Heart left ventricle (tissue), 16 donors: ENCODE measurements at regions not wholly inside any gene's neighbourhood (a gene's known extent, or its start where the extent isn't known, plus 50 kb on each side); places are given as distances from the start of the nearest gene placed in this dataset.

Source experiments
- ATAC-seq, 4 donors: fragments of 200-7000 bp; cut with Tn5 transposase; one replicate each; pipeline ENCODE4 v1.9.1; 2020 to 2022; ENCODE audit warnings: moderate library complexity in 4 of 4, mild to moderate bottlenecking in 3 of 4, moderate number of reproducible peaks in 1 of 4
- DNase-seq, 5 donors: peaks; one replicate each; pipeline ENCODE4 v3.0.0-alpha.2; 2020
- H3K27ac ChIP-seq, 12 donors: fragments of 200-600 bp; sonication (generic) in 4 of 12; one replicate each; pipeline versions ENCODE4 v1.5.0 to v1.8.0; 2016 to 2022; ENCODE audit warnings: mild to moderate bottlenecking in 2 of 12
- H3K27me3 ChIP-seq, 9 donors: fragments of 200-600 bp; sonication (generic) in 2 of 9; one replicate each; pipeline versions ENCODE4 v1.5.1 to v1.8.0; 2016 to 2022; ENCODE audit warnings: mild to moderate bottlenecking in 3 of 9
- H3K36me3 ChIP-seq, 9 donors: fragments of 200-600 bp; sonication (generic) in 2 of 9; one replicate each; pipeline versions ENCODE4 v1.5.0 to v1.8.0; 2018 to 2022; ENCODE audit warnings: mild to moderate bottlenecking in 2 of 9
- H3K4me1 ChIP-seq, 12 donors: fragments of 200-600 bp; sonication (generic) in 4 of 12; one replicate each; pipeline versions ENCODE4 v1.5.0 to v1.8.0; 2016 to 2022; ENCODE audit warnings: mild to moderate bottlenecking in 3 of 12
- H3K4me3 ChIP-seq, 12 donors: fragments of 200-600 bp; sonication (generic) in 4 of 12; one replicate each; pipeline versions ENCODE4 v1.5.0 to v1.8.0; 2017 to 2022; ENCODE audit warnings: mild to moderate bottlenecking in 9 of 12, moderate library complexity in 4 of 12
- H3K9me3 ChIP-seq, 12 donors: fragments of 200-600 bp; sonication (generic) in 4 of 12; one replicate each; pipeline versions ENCODE4 v1.5.0 to v1.8.0; 2016 to 2022; ENCODE audit warnings: mild to moderate bottlenecking in 1 of 12
- POLR2A ChIP-seq, 2 donors: fragments of 450-650 bp; IDR thresholded peaks; one replicate each; pipeline ENCODE4 v1.6.1; 2017; ENCODE audit warnings: antibody characterized with exemption in 2 of 2, mild to moderate bottlenecking in 2 of 2, moderate library complexity in 2 of 2
- WGBS, 4 donors: extraction: QIAGEN DNeasy Blood & Tissue Kit in 2 of 4; methylation state at CpG; one replicate each; pipeline versions ENCODE4 v1.1.5 to v1.1.7; 2013 to 2018; 5-methylcytosine and 5-hydroxymethylcytosine counted together
- intact Hi-C, 10 donors: fragments of 100-400 bp; cut with DNase I; formaldehyde crosslinking; loops; one replicate each; pipeline versions ENCODE4 v1.11.1 to v1.14.2; 2022
- TF ChIP-seq, protein P1 (sequence below), 12 donors: fragments of 200-600 bp; sonication (generic) in 4 of 12; IDR thresholded peaks; one replicate each; pipeline versions ENCODE4 v1.5.0 to v1.8.0; 2018 to 2022; ENCODE audit warnings: antibody characterized with exemption in 12 of 12, mild to moderate bottlenecking in 5 of 12
- donor health status: ischemic (EF 13 %, LVEDD 7.1; RV severe dilation, severe dysfunction).
- donor health status: healthy with polysubstance abuse.
- donor health status: DM: no; HTN: yes; CAD: no.
- donor health status: DM: no; HTN: no; CAD: no.
- donor health status: ischemic (EF 25% LVEDD 6.9; RV normal size, moderate dysfunction).
- donor health status: ischemic (EF 25% LVEDD 5.7; RV mildly dilated, moderate dysfunction).
- donor health status: healthy.
- donor health status: DM: yes; HTN: yes; CAD: no.
- donor health status: ischemic (EF 35%, LVEDD 5.7; RV mildly dilated, moderate dysfunction).
- donor health status: nonischemic (EF 11% LVEDD 7.7; RV severe dilation, severe dysfunction).
- donor health status: DM: yes; HTN: yes; CAD: no.
- donor health status: PGD.
- donor health status: ischemic (EF 29% LVEDD 5.4; RV normal size, mild dysfunction).
- donor health status: nonischemic (EF 23%, LVEDD 6.1; RV moderate dilation, normal function).

DNA sequence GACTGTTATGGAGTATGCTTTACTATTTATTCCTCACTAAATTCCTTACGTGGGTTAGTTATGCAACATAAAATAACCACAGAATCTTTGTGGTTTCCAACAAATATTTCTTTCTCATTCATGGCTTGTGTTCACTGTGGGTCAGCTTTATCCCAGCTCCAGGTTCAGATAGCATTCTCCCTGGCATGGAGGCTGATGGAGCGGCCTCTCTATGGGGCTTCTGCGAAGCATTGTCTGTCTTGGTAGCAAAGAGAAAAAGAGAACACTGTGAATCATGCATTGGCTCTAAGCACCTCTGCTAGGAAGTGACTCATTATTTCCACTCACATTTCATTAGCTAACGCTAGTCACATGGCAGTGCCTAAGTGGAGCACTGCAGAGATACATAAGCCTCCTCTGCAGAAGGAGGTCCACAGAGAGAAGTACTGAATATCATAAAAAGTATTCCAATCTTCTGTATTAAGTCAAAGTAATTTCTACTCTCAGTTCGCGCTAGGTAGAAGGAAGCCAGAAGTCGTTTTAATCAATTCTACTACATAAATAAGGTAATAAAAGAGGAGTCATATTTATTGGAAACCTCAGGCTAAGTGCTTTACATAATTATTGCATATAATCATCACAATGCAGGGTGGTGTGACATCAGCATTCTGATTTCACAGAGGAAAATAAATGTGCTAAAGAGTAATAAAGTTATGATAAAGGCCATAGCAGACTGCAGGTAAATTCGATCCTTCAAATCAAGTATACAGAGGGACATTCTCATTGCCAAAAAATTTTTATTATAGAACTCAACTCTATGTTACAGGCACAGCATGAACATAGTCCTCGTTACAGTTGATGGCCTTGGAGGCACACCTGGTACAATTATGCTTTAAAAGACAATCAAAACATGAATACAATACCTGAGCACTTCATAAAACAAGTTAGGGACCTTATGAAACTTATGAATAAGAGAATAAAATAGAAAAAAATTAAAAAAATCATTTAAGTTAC, 531.1 kb downstream of the CETN3 start:
- Histone ChIP-seq H3K4me3 (no peak overlapping the region), H3K36me3 (no peaks in the 10 kb centered on the region), H3K9me3 (peaks cover 0 to 13% (median 0%) of the 10 kb centered on the region in 12 donors), H3K27ac (no peak overlapping the region), H3K4me1 (no peaks in the 10 kb centered on the region), H3K27me3 (no peaks in the 10 kb centered on the region)
- intact Hi-C loops, result no loop called here
- no peak for DNase-seq
- 84 to 89% (median 88%) methylated on average over 9 of the region's 9 CpGs for WGBS, 4 donors
- TF ChIP-seq, protein P1, sequence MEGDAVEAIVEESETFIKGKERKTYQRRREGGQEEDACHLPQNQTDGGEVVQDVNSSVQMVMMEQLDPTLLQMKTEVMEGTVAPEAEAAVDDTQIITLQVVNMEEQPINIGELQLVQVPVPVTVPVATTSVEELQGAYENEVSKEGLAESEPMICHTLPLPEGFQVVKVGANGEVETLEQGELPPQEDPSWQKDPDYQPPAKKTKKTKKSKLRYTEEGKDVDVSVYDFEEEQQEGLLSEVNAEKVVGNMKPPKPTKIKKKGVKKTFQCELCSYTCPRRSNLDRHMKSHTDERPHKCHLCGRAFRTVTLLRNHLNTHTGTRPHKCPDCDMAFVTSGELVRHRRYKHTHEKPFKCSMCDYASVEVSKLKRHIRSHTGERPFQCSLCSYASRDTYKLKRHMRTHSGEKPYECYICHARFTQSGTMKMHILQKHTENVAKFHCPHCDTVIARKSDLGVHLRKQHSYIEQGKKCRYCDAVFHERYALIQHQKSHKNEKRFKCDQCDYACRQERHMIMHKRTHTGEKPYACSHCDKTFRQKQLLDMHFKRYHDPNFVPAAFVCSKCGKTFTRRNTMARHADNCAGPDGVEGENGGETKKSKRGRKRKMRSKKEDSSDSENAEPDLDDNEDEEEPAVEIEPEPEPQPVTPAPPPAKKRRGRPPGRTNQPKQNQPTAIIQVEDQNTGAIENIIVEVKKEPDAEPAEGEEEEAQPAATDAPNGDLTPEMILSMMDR (IDR thresholded peaks at IDR 0.05), result no peak
- no peak for TF ChIP-seq POLR2A (IDR thresholded peaks at IDR 0.05)
- ATAC-seq, result no peak

DNA sequence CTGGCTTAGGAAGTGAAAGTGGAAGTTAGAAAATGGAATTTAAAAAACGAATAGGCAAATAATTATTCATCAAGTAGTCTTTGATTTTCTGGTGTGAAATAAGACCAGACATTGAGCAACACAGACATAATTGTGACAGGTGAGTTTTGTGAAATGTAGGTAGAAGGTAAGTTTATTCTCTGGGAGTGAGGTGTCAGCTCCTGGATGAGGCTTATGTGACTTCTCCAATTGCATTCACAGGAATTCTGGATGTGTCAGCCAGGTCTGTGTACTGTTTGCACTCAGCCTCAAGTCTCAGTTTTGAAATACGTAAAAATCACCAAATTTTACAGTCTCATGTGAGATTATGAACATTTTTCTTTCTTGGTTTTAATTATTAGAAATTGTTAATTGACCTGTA, 537.6 kb downstream of the CETN3 start:
- WGBS, 4 donors, result 44 to 58% (median 49%) methylated on average over 2 of the region's 2 CpGs
- Histone ChIP-seq H3K9me3 (peaks cover 0 to 6% (median 0%) of the 10 kb centered on the region in 12 donors), H3K4me3 (peak overlapping the region in 3 of 12 donors; percentile 2 to 18 (median 2)), H3K27me3 (no peaks in the 10 kb centered on the region), H3K27ac (no peak overlapping the region), H3K4me1 (no peaks in the 10 kb centered on the region), H3K36me3 (no peaks in the 10 kb centered on the region)
- ATAC-seq (no peak), DNase-seq (no peak)
- TF ChIP-seq POLR2A (IDR thresholded peaks at IDR 0.05), result no peak
- TF ChIP-seq, protein P1 (IDR thresholded peaks at IDR 0.05), result no peak
- intact Hi-C loops, result no loop called here

DNA sequence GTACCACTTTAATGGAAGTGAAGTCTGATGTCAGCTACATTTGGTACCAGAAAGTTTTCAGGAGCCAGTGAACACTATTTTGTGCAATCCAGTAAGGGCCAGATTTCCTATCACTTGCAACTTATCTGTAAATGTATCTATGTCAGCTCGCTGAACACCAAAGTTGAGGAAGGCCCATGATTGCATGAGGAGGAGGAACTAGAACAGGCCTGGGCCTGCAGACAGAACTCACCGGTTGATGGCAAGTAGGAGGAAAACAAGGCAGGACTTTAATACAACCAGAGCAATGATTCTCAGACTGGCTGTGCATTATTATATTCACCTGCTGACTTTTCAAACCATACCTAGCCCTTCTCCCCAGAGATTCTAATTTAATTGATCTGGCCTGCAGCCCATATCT, 540.2 kb downstream of the CETN3 start:
- Histone ChIP-seq H3K27ac (no peak overlapping the region), H3K4me1 (no peaks in the 10 kb centered on the region), H3K36me3 (no peaks in the 10 kb centered on the region), H3K27me3 (no peaks in the 10 kb centered on the region), H3K4me3 (no peak overlapping the region), H3K9me3 (peaks cover 0 to 6% (median 0%) of the 10 kb centered on the region in 12 donors)
- WGBS, 4 donors, result 92 to 100% (median 94%) methylated on average over 2 of the region's 2 CpGs
- intact Hi-C loops, result no loop called here
- DNase-seq (no peak), ATAC-seq (no peak)
- TF ChIP-seq, protein P1 (IDR thresholded peaks at IDR 0.05), result no peak
- no peak for TF ChIP-seq POLR2A (IDR thresholded peaks at IDR 0.05)

DNA sequence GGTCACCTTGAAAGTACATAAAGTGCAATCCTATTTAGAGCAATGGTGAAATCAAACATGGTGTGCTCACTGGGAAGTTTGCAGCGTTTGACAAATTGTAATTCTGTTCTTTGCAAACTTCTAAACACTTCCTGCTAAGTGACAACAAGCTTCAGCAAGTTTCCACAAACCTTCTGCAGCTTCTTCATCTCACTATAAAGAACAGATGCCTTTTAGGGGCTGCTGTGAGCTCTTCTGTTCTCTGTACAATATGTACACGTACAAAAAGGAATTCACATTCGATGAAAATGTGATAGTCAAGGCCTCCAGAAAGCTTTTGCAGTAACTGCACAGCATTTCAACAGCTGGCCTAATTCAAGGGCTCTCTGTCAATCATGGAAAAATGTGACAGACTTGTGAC, 543.1 kb downstream of the CETN3 start:
- DNase-seq, result no peak
- Histone ChIP-seq H3K4me1 (no peaks in the 10 kb centered on the region), H3K9me3 (no peaks in the 10 kb centered on the region), H3K27me3 (no peaks in the 10 kb centered on the region), H3K4me3 (no peak overlapping the region), H3K36me3 (no peaks in the 10 kb centered on the region), H3K27ac (no peak overlapping the region)
- WGBS, 4 donors, result 70 to 77% (median 75%) methylated on average over 3 of the region's 3 CpGs
- no peak for ATAC-seq
- TF ChIP-seq POLR2A (IDR thresholded peaks at IDR 0.05), result no peak
- TF ChIP-seq, protein P1 (IDR thresholded peaks at IDR 0.05), result no peak
- intact Hi-C loops, result no loop called here
